Nephron (organoid): ENCODE measurements at regions not wholly inside any gene's neighbourhood (a gene's known extent, or its start where the extent isn't known, plus 50 kb on each side); places are given as distances from the start of the nearest gene placed in this dataset.

Experiments
- H3K27ac Mint-ChIP-seq, 3 experiments: 2 replicates each; pipeline ENCODE4 v1.8.0; 2020; ENCODE audit warnings: mixed read lengths in 3 of 3, mild to moderate bottlenecking in 2 of 3, moderate library complexity in 1 of 3
- H3K27me3 Mint-ChIP-seq: 2 replicates; pipeline ENCODE4 v1.8.0; 2021; ENCODE audit warnings: low read depth, mild to moderate bottlenecking, moderate library complexity, mixed read lengths
- H3K36me3 Mint-ChIP-seq: 2 replicates; pipeline ENCODE4 v1.8.0; 2020; ENCODE audit warnings: low read depth, mixed read lengths
- H3K4me1 Mint-ChIP-seq: 2 replicates; pipeline ENCODE4 v1.8.0; 2020; ENCODE audit warnings: mixed read lengths
- H3K4me3 Mint-ChIP-seq, 3 experiments: 2 replicates each; pipeline ENCODE4 v1.8.0; 2020; ENCODE audit warnings: mild to moderate bottlenecking in 3 of 3, mixed read lengths in 3 of 3, moderate library complexity in 2 of 3
- H3K9me3 Mint-ChIP-seq: 2 replicates; pipeline ENCODE4 v1.8.0; 2020; ENCODE audit warnings: mixed read lengths
- CTCF ChIP-seq, 3 experiments: fragments of 200-600 bp; sonication (generic); IDR thresholded peaks; one replicate each; pipeline ENCODE4 v1.5.0; 2021; ENCODE audit warnings: antibody characterized with exemption in 3 of 3; ENCODE audit not compliant: unreplicated experiment in 3 of 3

- no peaks in the 10 kb centered on the region for H3K27me3 Mint-ChIP-seq
- no peaks in the 10 kb centered on the region for H3K9me3 Mint-ChIP-seq
- H3K4me1 Mint-ChIP-seq, result no peaks in the 10 kb centered on the region
- H3K36me3 Mint-ChIP-seq, result no peaks in the 10 kb centered on the region
- H3K4me3 Mint-ChIP-seq, result no peak overlapping the region
- H3K27ac Mint-ChIP-seq, result no peak overlapping the region
- no peak for TF ChIP-seq CTCF (IDR thresholded peaks at IDR 0.05; ENCODE audit: unreplicated experiment in 3 of 3)
Observed at GRCh38 chr13:71922194-71922593, 55.2 kb upstream of the DACH1 start.
